Thyroid gland (tissue), 4 donors: ENCODE measurements at regions not wholly inside any gene's neighbourhood (a gene's known extent, or its start where the extent isn't known, plus 50 kb on each side); places are given as distances from the start of the nearest gene placed in this dataset.

Source experiments
- DNase-seq, 2 donors: peaks; one replicate each; pipeline ENCODE4 v3.0.0-alpha.2; 2019
- H3K27ac ChIP-seq, 3 donors: fragments of 200-600 bp; sonication (generic); 1 replicate in 2 of 3; 2 replicates in 1 of 3; pipeline ENCODE4 v1.5.1; 2016 to 2019; ENCODE audit warnings: mild to moderate bottlenecking in 1 of 3, moderate library complexity in 1 of 3
- H3K27me3 ChIP-seq: fragments of 200-600 bp; sonication (generic); one replicate; pipeline ENCODE4 v1.5.1; 2019
- H3K36me3 ChIP-seq, 2 donors: fragments of 200-600 bp; sonication (generic); one replicate each; pipeline ENCODE4 v1.5.1; 2016 to 2019
- H3K4me1 ChIP-seq, 2 donors: fragments of 200-600 bp; sonication (generic); one replicate each; pipeline ENCODE4 v1.5.1; 2017 to 2019
- H3K4me3 ChIP-seq, 3 donors: fragments of 200-600 bp; sonication (generic); replicated peaks in 1 of 3; 1 replicate in 2 of 3; 2 replicates in 1 of 3; pipeline ENCODE4 v1.5.1; 2016; ENCODE audit warnings: mild to moderate bottlenecking in 1 of 3
- H3K9me3 ChIP-seq: fragments of 200-600 bp; sonication (generic); one replicate; pipeline ENCODE4 v1.5.1; 2017
- POLR2A ChIP-seq, 2 donors: fragments of 450-650 bp; IDR thresholded peaks; one replicate each; pipeline ENCODE4 v1.6.1; 2017; ENCODE audit warnings: antibody characterized with exemption in 2 of 2, mild to moderate bottlenecking in 2 of 2, moderate library complexity in 1 of 2
- WGBS, 2 donors: methylation state at CpG; one replicate each; pipeline ENCODE4 v1.1.5; 2017; 5-methylcytosine and 5-hydroxymethylcytosine counted together
- intact Hi-C: fragments of 100-400 bp; cut with DNase I; formaldehyde crosslinking; loops from one replicate; pipeline ENCODE4 v1.15.1; 2023
- TF ChIP-seq, protein P1 (sequence below), 6 experiments: fragments of 200-600 bp in 3 of 6; fragments of 450-650 bp in 3 of 6; sonication (generic) in 3 of 6; IDR thresholded peaks; one replicate each; pipeline ENCODE4 v1.5.1; 2016 to 2019; ENCODE audit warnings: antibody characterized with exemption in 6 of 6, mild to moderate bottlenecking in 2 of 6, inconsistent platforms in 1 of 6, moderate library complexity in 1 of 6

DNA sequence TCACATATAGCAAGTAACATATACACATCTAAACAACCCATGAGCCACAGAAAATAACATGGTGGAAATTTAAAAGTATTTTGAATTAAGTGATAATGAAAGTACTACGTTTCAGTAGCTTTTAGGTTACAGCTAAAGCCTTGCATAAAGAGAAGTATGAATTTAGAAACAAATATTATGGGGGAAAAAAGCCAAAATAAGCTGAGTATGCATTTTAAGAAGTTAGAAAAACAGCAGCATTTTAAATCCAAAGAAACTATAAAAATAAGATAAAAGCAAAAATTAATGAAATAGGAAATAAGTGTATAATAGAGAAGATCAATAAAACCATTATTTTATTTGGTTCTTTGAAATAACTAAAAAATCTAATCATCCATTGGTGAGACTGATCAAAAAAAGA is 89.8 kb upstream of the ARHGEF7 start:
- no peak for DNase-seq
- Histone ChIP-seq H3K4me1 (no peaks in the 10 kb centered on the region), H3K27ac (no peak overlapping the region), H3K9me3 (no peaks in the 10 kb centered on the region), H3K27me3 (no peaks in the 10 kb centered on the region), H3K4me3 (no peak overlapping the region), H3K36me3 (no peaks in the 10 kb centered on the region)
- 75 to 78% methylated on average over 1 of the region's 1 CpG for WGBS, 2 donors
- TF ChIP-seq POLR2A (IDR thresholded peaks at IDR 0.05): no peak
- TF ChIP-seq, protein P1, sequence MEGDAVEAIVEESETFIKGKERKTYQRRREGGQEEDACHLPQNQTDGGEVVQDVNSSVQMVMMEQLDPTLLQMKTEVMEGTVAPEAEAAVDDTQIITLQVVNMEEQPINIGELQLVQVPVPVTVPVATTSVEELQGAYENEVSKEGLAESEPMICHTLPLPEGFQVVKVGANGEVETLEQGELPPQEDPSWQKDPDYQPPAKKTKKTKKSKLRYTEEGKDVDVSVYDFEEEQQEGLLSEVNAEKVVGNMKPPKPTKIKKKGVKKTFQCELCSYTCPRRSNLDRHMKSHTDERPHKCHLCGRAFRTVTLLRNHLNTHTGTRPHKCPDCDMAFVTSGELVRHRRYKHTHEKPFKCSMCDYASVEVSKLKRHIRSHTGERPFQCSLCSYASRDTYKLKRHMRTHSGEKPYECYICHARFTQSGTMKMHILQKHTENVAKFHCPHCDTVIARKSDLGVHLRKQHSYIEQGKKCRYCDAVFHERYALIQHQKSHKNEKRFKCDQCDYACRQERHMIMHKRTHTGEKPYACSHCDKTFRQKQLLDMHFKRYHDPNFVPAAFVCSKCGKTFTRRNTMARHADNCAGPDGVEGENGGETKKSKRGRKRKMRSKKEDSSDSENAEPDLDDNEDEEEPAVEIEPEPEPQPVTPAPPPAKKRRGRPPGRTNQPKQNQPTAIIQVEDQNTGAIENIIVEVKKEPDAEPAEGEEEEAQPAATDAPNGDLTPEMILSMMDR (IDR thresholded peaks at IDR 0.05): no peak
- intact Hi-C loops: no loop called here

DNA sequence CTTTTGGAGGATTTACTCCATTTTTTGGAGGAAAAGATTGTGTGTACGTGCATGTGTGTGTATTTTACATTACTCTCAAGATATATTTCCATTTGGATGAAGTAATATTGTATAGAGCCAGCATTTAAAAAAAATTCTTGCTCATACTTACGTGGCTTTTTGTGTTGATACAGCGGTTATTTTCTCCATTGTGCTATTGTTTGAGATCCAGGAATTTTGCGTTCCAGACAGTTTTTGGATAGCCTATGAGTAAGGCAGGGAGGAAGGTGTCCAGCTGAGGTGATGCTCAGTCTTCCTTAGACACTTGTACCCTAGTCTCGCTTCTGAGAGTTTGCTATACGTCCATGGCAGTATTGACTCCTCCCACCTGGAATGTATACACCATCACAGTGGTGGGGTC is 92.2 kb upstream of the ARHGEF7 start:
- TF ChIP-seq POLR2A (IDR thresholded peaks at IDR 0.05): no peak
- TF ChIP-seq, protein P1 (IDR thresholded peaks at IDR 0.05): no peak
- WGBS, 2 donors: 90 to 92% methylated on average over 6 of the region's 6 CpGs

DNA sequence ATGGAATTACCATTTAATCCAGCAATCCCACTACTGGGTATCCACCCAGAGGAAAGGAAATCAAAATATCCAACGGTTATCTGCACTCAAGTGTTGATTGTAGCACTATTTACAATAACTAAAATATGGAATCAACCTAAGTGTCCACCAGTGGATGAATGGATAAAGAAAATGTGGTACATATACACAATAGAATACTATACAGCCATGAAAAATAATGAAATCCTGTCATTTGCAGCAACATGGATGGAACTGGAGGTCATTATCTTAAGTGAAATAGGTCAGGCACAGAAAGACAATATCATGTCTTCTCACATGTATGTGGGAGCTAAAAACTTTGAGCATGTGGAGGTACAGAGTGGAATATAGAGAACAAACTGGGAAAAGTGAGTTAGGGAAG is 92.9 kb upstream of the ARHGEF7 start:
- no peak for DNase-seq
- Histone ChIP-seq H3K9me3 (no peaks in the 10 kb centered on the region), H3K36me3 (no peaks in the 10 kb centered on the region), H3K27me3 (no peaks in the 10 kb centered on the region), H3K4me1 (no peaks in the 10 kb centered on the region), H3K27ac (no peak overlapping the region), H3K4me3 (no peak overlapping the region)
- intact Hi-C loops: no loop called here
- 92 to 93% methylated on average over 1 of the region's 1 CpG for WGBS, 2 donors
- TF ChIP-seq POLR2A (IDR thresholded peaks at IDR 0.05): no peak
- TF ChIP-seq, protein P1 (IDR thresholded peaks at IDR 0.05): no peak

More for the DNA sequence above, 92.2 kb upstream of the ARHGEF7 start:
- no peak for DNase-seq
- intact Hi-C loops: no loop called here
- Histone ChIP-seq H3K36me3 (no peaks in the 10 kb centered on the region), H3K4me1 (no peaks in the 10 kb centered on the region), H3K27me3 (no peaks in the 10 kb centered on the region), H3K27ac (no peak overlapping the region), H3K9me3 (no peaks in the 10 kb centered on the region), H3K4me3 (no peak overlapping the region)

DNA sequence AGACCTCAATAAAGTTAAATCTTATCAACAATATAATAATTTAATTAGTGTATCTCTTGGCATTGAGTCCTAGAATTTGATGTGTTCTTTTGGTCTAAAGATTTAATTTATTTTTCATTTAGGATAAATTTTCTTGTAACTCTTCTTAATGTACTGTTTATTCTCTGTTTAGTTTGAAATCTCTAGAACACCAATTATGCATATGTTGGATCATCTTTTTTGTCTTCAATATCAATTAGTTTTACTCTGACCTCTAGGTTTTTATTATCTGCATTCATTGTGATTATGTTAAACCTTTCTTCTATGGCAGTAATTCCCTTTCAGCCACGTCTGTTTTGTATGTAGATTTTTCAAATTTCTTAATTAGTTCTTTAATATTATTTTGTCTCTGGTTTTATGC is 93.8 kb upstream of the ARHGEF7 start:
- 76 to 87% methylated on average over 1 of the region's 1 CpG for WGBS, 2 donors
- TF ChIP-seq POLR2A (IDR thresholded peaks at IDR 0.05): no peak
- TF ChIP-seq, protein P1 (IDR thresholded peaks at IDR 0.05): no peak
- Histone ChIP-seq H3K36me3 (no peaks in the 10 kb centered on the region), H3K9me3 (no peaks in the 10 kb centered on the region), H3K4me1 (no peaks in the 10 kb centered on the region), H3K4me3 (no peak overlapping the region), H3K27ac (no peak overlapping the region), H3K27me3 (no peaks in the 10 kb centered on the region)
- no peak for DNase-seq
- intact Hi-C loops: no loop called here

DNA sequence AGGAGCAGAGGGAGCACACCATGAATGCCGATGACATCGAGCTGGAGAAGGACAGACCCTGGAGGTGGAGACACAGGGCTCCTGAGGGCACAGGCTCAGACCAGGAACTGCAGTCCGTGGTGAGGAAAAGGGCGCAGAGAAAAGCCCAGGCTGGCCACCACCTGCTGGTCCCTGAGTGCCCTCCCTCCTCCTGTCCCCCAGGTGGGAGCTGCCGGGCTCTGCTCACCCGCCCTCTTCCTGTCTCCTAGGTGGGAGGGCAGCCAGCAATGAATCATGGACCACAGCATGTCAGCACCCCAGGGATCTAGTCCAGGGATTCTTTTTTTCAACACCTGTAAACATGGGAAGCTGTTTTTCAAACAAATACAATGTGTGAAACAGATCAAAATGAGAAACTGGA is 94.6 kb upstream of the ARHGEF7 start:
- WGBS, 2 donors: 76 to 88% methylated on average over 3 to 6 of the region's 6 CpGs
- no peak overlapping the region for H3K4me3 ChIP-seq
- intact Hi-C loops: no loop called here
- H3K36me3 ChIP-seq: no peaks in the 10 kb centered on the region
- H3K27me3 ChIP-seq: no peaks in the 10 kb centered on the region
- H3K4me1 ChIP-seq: no peaks in the 10 kb centered on the region
- no peak for DNase-seq
- no peaks in the 10 kb centered on the region for H3K9me3 ChIP-seq
- no peak overlapping the region for H3K27ac ChIP-seq
- TF ChIP-seq, protein P1 (IDR thresholded peaks at IDR 0.05): no peak
- no peak for TF ChIP-seq POLR2A (IDR thresholded peaks at IDR 0.05)
